RWPE2 (cell line): ENCODE measurements at regions not wholly inside any gene's neighbourhood (a gene's known extent, or its start where the extent isn't known, plus 50 kb on each side); places are given as distances from the start of the nearest gene placed in this dataset.
A peak's percentile ranks its signal among the peaks of the same experiment; 100 is the strongest.

Source experiments
- ATAC-seq: fragments of 200-7000 bp; cut with Tn5 transposase; 3 replicates; pipeline ENCODE4 v1.9.1; 2021; ENCODE audit warnings: low read depth
- DNase-seq: peaks from one replicate; pipeline ENCODE4 v3.0.0-alpha.2; 2020; ENCODE audit warnings: low spot score
- H3K27ac ChIP-seq: fragments of 450-650 bp; 2 replicates; pipeline ENCODE4 v1.5.1; 2017; ENCODE audit warnings: mild to moderate bottlenecking; ENCODE audit not compliant: poor library complexity, severe bottlenecking
- H3K27me3 ChIP-seq: fragments of 250-450 bp; sonication (Bioruptor Pico); 2 replicates; pipeline ENCODE4 v1.5.1; 2021; ENCODE audit warnings: mild to moderate bottlenecking, moderate library complexity; ENCODE audit not compliant: insufficient read depth, poor library complexity, severe bottlenecking
- H3K36me3 ChIP-seq: fragments of 250-450 bp; sonication (Bioruptor Pico); 2 replicates; pipeline ENCODE4 v1.5.1; 2020; ENCODE audit warnings: low read depth, mild to moderate bottlenecking, moderate library complexity
- H3K4me1 ChIP-seq: fragments of 250-450 bp; sonication (Bioruptor Pico); 2 replicates; pipeline ENCODE4 v1.5.1; 2021; ENCODE audit warnings: mild to moderate bottlenecking, moderate library complexity; ENCODE audit not compliant: insufficient read depth, poor library complexity, severe bottlenecking
- H3K4me3 ChIP-seq: fragments of 250-450 bp; sonication (Bioruptor Pico); 2 replicates; pipeline ENCODE4 v1.5.1; 2021; ENCODE audit warnings: mild to moderate bottlenecking, moderate library complexity; ENCODE audit not compliant: severe bottlenecking
- H3K9me3 ChIP-seq: fragments of 250-450 bp; sonication (Bioruptor Pico); 2 replicates; pipeline ENCODE4 v1.5.1; 2021; ENCODE audit warnings: mild to moderate bottlenecking, moderate library complexity; ENCODE audit not compliant: severe bottlenecking
- CTCF ChIP-seq: fragments of 450-650 bp; IDR thresholded peaks from one replicate; pipeline ENCODE4 v1.5.1; 2017; ENCODE audit warnings: mild to moderate bottlenecking, moderate library complexity; ENCODE audit not compliant: poor library complexity, severe bottlenecking

- no peaks in the 10 kb centered on the region for H3K36me3 ChIP-seq
- TF ChIP-seq CTCF = no peak
- no peak overlapping the region for H3K4me3 ChIP-seq
- H3K9me3 ChIP-seq = no peaks in the 10 kb centered on the region
- no peak overlapping the region for H3K27ac ChIP-seq
- no peak for DNase-seq
- no peak for ATAC-seq
- no peaks in the 10 kb centered on the region for H3K27me3 ChIP-seq
- H3K4me1 ChIP-seq = peaks cover 9% of the 10 kb centered on the region
Observed at GRCh38 chr21:28641731-28642130, 350.9 kb downstream of the LTN1 start.

- H3K4me1 ChIP-seq = peaks cover 23% of the 10 kb centered on the region
- H3K4me3 ChIP-seq = no peak overlapping the region
- H3K27ac ChIP-seq = no peak overlapping the region
- no peaks in the 10 kb centered on the region for H3K9me3 ChIP-seq
- no peaks in the 10 kb centered on the region for H3K36me3 ChIP-seq
- TF ChIP-seq CTCF = no peak
- H3K27me3 ChIP-seq = no peaks in the 10 kb centered on the region
- DNase-seq = no peak
- ATAC-seq = no peak
Observed at GRCh38 chr21:28640326-28640725, 352.4 kb downstream of the LTN1 start.

DNA sequence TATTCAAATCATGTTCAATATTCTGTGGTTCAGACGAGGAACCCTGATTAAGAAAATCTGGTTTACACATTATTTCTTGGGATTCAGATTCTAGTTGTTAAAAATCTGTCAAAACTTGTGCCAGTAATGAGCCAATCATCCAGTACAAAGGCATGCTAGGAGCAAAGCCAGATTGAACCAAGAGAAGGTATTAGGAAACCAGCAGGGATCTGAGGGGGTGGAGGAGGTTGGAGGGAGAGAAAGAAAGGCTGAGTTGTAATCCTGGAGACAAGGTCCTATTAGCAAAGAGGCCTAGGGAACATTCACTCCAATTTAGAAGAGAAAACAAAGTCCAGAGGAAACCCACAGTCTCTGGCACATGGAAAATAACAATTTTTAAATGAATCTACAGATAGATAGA lies 352.9 kb downstream of the LTN1 start:
- Histone ChIP-seq H3K9me3 (no peaks in the 10 kb centered on the region), H3K4me3 (no peak overlapping the region), H3K27me3 (no peaks in the 10 kb centered on the region), H3K27ac (no peak overlapping the region), H3K4me1 (peaks cover 29% of the 10 kb centered on the region), H3K36me3 (no peaks in the 10 kb centered on the region)
- TF ChIP-seq CTCF = no peak
- no peak for DNase-seq
- no peak for ATAC-seq

DNA sequence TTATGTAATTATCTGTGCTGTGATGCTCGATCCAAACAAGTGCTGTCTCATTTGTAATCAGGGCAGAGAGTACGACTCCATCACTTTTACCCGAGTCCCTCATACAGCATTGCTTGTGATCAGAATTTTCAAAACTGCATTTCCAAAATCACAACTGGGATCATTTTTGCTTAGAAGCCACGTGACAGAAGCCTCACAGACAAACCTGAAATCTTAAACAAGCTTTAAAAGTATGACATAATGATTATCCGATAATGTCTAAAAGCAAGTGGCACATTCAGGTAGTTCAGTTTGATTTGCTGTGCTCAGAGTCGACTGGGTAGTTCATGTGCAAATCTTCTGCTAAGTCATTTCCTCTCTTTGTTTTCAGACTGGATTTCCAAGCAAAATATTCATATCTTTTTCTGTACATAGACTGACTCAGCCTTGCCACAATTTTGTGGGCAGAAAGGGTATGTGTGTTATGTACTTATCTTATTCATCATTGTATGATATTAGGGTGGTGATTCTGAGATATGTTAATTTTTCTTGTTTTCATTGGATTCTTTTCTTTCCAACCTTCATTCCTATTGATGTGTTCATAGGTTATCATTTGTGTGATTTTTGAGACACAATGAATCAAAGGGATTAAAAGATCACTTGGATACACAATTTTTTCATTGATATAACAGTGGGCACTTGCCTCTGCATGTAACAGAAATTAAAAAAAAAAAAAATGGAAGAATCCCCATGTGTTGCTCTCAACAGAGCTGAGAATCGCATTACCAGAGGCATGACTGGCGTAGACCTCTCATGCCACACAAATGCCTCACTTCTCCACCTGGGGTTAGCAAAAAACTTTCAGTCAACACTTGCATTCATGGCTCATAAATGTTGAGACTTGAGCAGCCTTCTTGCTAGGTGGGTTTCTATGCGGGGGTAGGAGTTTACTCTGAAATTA lies 355.7 kb downstream of the LTN1 start:
- Histone ChIP-seq H3K36me3 (no peaks in the 10 kb centered on the region), H3K4me3 (no peak overlapping the region), H3K9me3 (no peaks in the 10 kb centered on the region), H3K27ac (peak overlapping the region; percentile 99), H3K27me3 (no peaks in the 10 kb centered on the region), H3K4me1 (peaks cover 56% of the 10 kb centered on the region)
- ATAC-seq (peak; percentile 78), DNase-seq (peak; percentile 81)
- no peak for TF ChIP-seq CTCF

DNA sequence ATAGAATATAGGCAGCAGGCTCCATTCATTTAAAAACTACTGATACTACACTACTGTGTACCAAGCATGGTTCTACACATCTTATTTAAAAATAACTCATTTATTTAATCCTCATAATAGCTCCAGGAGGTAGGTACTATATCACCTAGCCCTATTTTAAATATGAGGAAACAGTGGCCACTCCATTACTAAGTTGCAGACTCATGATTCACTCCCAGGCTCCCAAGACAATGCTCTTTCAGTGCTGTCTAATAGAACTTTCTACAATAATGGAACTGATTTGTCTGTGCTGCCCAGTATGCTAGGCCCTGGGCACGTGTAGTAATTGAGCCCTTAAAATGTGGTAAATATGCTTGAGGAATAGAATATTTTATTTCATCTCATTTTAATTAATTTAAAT lies 357.1 kb downstream of the LTN1 start:
- no peak for DNase-seq
- no peak overlapping the region for H3K4me3 ChIP-seq
- no peak for ATAC-seq
- no peaks in the 10 kb centered on the region for H3K27me3 ChIP-seq
- peaks cover 61% of the 10 kb centered on the region for H3K4me1 ChIP-seq
- TF ChIP-seq CTCF = no peak
- no peaks in the 10 kb centered on the region for H3K36me3 ChIP-seq
- H3K27ac ChIP-seq = peak overlapping the region; percentile 99
- H3K9me3 ChIP-seq = no peaks in the 10 kb centered on the region
